ENCODE measurements at regions not wholly inside any gene's neighbourhood (a gene's known extent, or its start where the extent isn't known, plus 50 kb on each side); places are given as distances from the start of the nearest gene placed in this dataset.

GRCh38 chrX:27915617-27916016 is 65.6 kb downstream of the DCAF8L1 start:
- H3K27me3 ChIP-seq (ENCODE audit: control insufficient read depth, extremely low read depth, insufficient read depth, low read length), result no peaks in the 10 kb centered on the region
- no peak overlapping the region for H2AFZ ChIP-seq (ENCODE audit: control insufficient read depth, low read length)
- no peaks in the 10 kb centered on the region for H4K20me1 ChIP-seq (ENCODE audit: control insufficient read depth, extremely low read depth, insufficient read depth, low read length)
- no peaks in the 10 kb centered on the region for H3K9me1 ChIP-seq (ENCODE audit: control insufficient read depth, extremely low read depth, insufficient read depth, low read length)
- no peaks in the 10 kb centered on the region for H3K9me3 ChIP-seq (ENCODE audit: control insufficient read depth, low read depth, low read length)
- dilution Hi-C loops (cut with MboI; ENCODE audit: extremely low pct_ligation_motif_present, low sequenced_read_pairs), result no loop called here
- FAIRE-seq (no peak), DNase-seq (ENCODE audit: low read depth, low spot score) (no peak)
- H3K4me1 ChIP-seq (ENCODE audit: control insufficient read depth, extremely low read depth, insufficient read depth, low read length), result no peaks in the 10 kb centered on the region
- no peak overlapping the region for H3K27ac ChIP-seq (ENCODE audit: control insufficient read depth, insufficient read depth, low read length)
- TF ChIP-seq EZH2 (IDR thresholded peaks at IDR 0.05; ENCODE audit: low read length), result no peak
- TF ChIP-seq CTCF (optimal IDR thresholded peaks at IDR 0.05 in 1 of 3, IDR thresholded peaks at IDR 0.05 in 1 of 3, conservative IDR thresholded peaks at IDR 0.05 in 1 of 3; ENCODE audit: extremely low read depth in 1 of 3, insufficient read depth in 2 of 3, low read length in 3 of 3), result no peak
- no peaks in the 10 kb centered on the region for H3K79me2 ChIP-seq (ENCODE audit: control insufficient read depth, insufficient read depth, low read length)
- no peak overlapping the region for H3K9ac ChIP-seq (ENCODE audit: control insufficient read depth, extremely low read depth, insufficient read depth, low read length)
- H3K4me3 ChIP-seq (ENCODE audit: control insufficient read depth in 2 of 3, extremely low read depth in 1 of 3, insufficient read depth in 2 of 3, low read depth in 1 of 3, low read length in 3 of 3), result no peak overlapping the region
- H3K4me2 ChIP-seq (ENCODE audit: control insufficient read depth, extremely low read depth, insufficient read depth, low read depth, low read length), result no peak overlapping the region
- no peaks in the 10 kb centered on the region for H3K36me3 ChIP-seq (ENCODE audit: control insufficient read depth in 2 of 2, extremely low read depth in 1 of 2, insufficient read depth in 2 of 2, low read length in 2 of 2)

GRCh38 chrX:27910412-27910811 is 70.8 kb downstream of the DCAF8L1 start:
- TF ChIP-seq EZH2 (IDR thresholded peaks at IDR 0.05; ENCODE audit: low read length) (no peak), CTCF (optimal IDR thresholded peaks at IDR 0.05 in 1 of 3, IDR thresholded peaks at IDR 0.05 in 1 of 3, conservative IDR thresholded peaks at IDR 0.05 in 1 of 3; ENCODE audit: extremely low read depth in 1 of 3, insufficient read depth in 2 of 3, low read length in 3 of 3) (no peak)
- Histone ChIP-seq H3K4me3 (ENCODE audit: control insufficient read depth in 2 of 3, extremely low read depth in 1 of 3, insufficient read depth in 2 of 3, low read depth in 1 of 3, low read length in 3 of 3) (no peak overlapping the region), H3K9me3 (ENCODE audit: control insufficient read depth, low read depth, low read length) (no peaks in the 10 kb centered on the region), H3K79me2 (ENCODE audit: control insufficient read depth, insufficient read depth, low read length) (no peaks in the 10 kb centered on the region), H3K9ac (ENCODE audit: control insufficient read depth, extremely low read depth, insufficient read depth, low read length) (no peak overlapping the region), H3K9me1 (ENCODE audit: control insufficient read depth, extremely low read depth, insufficient read depth, low read length) (no peaks in the 10 kb centered on the region), H3K4me1 (ENCODE audit: control insufficient read depth, extremely low read depth, insufficient read depth, low read length) (peaks cover 3% of the 10 kb centered on the region), H4K20me1 (ENCODE audit: control insufficient read depth, extremely low read depth, insufficient read depth, low read length) (no peaks in the 10 kb centered on the region), H3K36me3 (ENCODE audit: control insufficient read depth in 2 of 2, extremely low read depth in 1 of 2, insufficient read depth in 2 of 2, low read length in 2 of 2) (no peaks in the 10 kb centered on the region), H3K27ac (ENCODE audit: control insufficient read depth, insufficient read depth, low read length) (no peak overlapping the region), H3K27me3 (ENCODE audit: control insufficient read depth, extremely low read depth, insufficient read depth, low read length) (no peaks in the 10 kb centered on the region), H3K4me2 (ENCODE audit: control insufficient read depth, extremely low read depth, insufficient read depth, low read depth, low read length) (no peak overlapping the region), H2AFZ (ENCODE audit: control insufficient read depth, low read length) (no peak overlapping the region)
- DNase-seq (ENCODE audit: low read depth, low spot score) (no peak), FAIRE-seq (no peak)
- dilution Hi-C loops (cut with MboI; ENCODE audit: extremely low pct_ligation_motif_present, low sequenced_read_pairs), result no loop called here
